ENCODE measurements at regions not wholly inside any gene's neighbourhood (a gene's known extent, or its start where the extent isn't known, plus 50 kb on each side); places are given as distances from the start of the nearest gene placed in this dataset.

GRCh38 chr6:47144306-47144705, 102.2 kb upstream of the ADGRF1 start:
- TF ChIP-seq, protein P1, sequence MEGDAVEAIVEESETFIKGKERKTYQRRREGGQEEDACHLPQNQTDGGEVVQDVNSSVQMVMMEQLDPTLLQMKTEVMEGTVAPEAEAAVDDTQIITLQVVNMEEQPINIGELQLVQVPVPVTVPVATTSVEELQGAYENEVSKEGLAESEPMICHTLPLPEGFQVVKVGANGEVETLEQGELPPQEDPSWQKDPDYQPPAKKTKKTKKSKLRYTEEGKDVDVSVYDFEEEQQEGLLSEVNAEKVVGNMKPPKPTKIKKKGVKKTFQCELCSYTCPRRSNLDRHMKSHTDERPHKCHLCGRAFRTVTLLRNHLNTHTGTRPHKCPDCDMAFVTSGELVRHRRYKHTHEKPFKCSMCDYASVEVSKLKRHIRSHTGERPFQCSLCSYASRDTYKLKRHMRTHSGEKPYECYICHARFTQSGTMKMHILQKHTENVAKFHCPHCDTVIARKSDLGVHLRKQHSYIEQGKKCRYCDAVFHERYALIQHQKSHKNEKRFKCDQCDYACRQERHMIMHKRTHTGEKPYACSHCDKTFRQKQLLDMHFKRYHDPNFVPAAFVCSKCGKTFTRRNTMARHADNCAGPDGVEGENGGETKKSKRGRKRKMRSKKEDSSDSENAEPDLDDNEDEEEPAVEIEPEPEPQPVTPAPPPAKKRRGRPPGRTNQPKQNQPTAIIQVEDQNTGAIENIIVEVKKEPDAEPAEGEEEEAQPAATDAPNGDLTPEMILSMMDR (IDR thresholded peaks at IDR 0.05) = no peak
- TF ChIP-seq TCF7L2 (IDR thresholded peaks at IDR 0.05; ENCODE audit: low read depth, low read length) = no peak
- TF ChIP-seq POLR2AphosphoS5 (IDR thresholded peaks at IDR 0.05; ENCODE audit: low read depth, low read length) = no peak
- TF ChIP-seq REST (IDR thresholded peaks at IDR 0.05; ENCODE audit: insufficient read depth in 1 of 2, low read depth in 2 of 2, low read length in 1 of 2) = no peak
- no peak for TF ChIP-seq SIN3A (IDR thresholded peaks at IDR 0.05; ENCODE audit: borderline replicate concordance, insufficient read depth, low read depth, low read length)
